Neural cell (in vitro differentiated cells): ENCODE measurements at regions not wholly inside any gene's neighbourhood (a gene's known extent, or its start where the extent isn't known, plus 50 kb on each side); places are given as distances from the start of the nearest gene placed in this dataset.

Experiments used
- H2AFZ ChIP-seq: fragments of 200-600, 300-800 bp; sonication (generic), shearing (Covaris generic); 2 replicates; pipeline ENCODE4 v1.6.0; 2014; ENCODE audit warnings: low read depth, mild to moderate bottlenecking, antibody characterized with exemption, low read length, moderate library complexity
- H3F3A ChIP-seq: fragments of 200-600 bp; shearing (Covaris generic); 2 replicates; pipeline ENCODE4 v1.6.1; 2016; ENCODE audit warnings: mild to moderate bottlenecking, moderate library complexity, mixed read lengths, antibody characterized with exemption, low read length; ENCODE audit not compliant: insufficient read depth, poor library complexity, severe bottlenecking
- H3K27ac ChIP-seq: fragments of 200-600, 300-800 bp; sonication (generic), shearing (Covaris generic); 2 replicates; pipeline ENCODE4 v1.5.1; 2014; ENCODE audit warnings: mild to moderate bottlenecking, low read length, moderate library complexity
- H3K27me3 ChIP-seq: fragments of 300-800, 200-600 bp; sonication (generic), shearing (Covaris generic); 2 replicates; pipeline ENCODE4 v1.6.0; 2014; ENCODE audit warnings: mild to moderate bottlenecking, low read depth, low read length, moderate library complexity; ENCODE audit not compliant: insufficient read depth
- H3K36me3 ChIP-seq: fragments of 300-800, 200-600 bp; sonication (generic), shearing (Covaris generic); 2 replicates; pipeline ENCODE4 v1.5.1; 2014; ENCODE audit warnings: mild to moderate bottlenecking, antibody characterized with exemption, low read length, moderate library complexity; ENCODE audit not compliant: insufficient read depth
- H3K4me2 ChIP-seq: fragments of 300-800, 200-600 bp; sonication (generic), shearing (Covaris generic); 2 replicates; pipeline ENCODE4 v1.6.0; 2014; ENCODE audit warnings: mild to moderate bottlenecking, low read length
- H3K4me3 ChIP-seq: fragments of 300-800, 200-600 bp; sonication (generic), shearing (Covaris generic); 2 replicates; pipeline ENCODE4 v1.5.1; 2014; ENCODE audit warnings: mild to moderate bottlenecking, low read length, moderate library complexity
- H3K79me2 ChIP-seq: fragments of 200-600 bp; shearing (Covaris generic); replicated peaks from 2 replicates; pipeline ENCODE4 v1.6.0; 2014; ENCODE audit warnings: mild to moderate bottlenecking, low read length, moderate library complexity; ENCODE audit not compliant: insufficient read depth
- H3K9ac ChIP-seq: fragments of 300-800, 200-600 bp; sonication (generic), shearing (Covaris generic); 2 replicates; pipeline ENCODE4 v1.6.1; 2016; ENCODE audit warnings: mild to moderate bottlenecking, low read length, mixed read lengths
- H3K9me2 ChIP-seq: fragments of 200-600 bp; shearing (Covaris generic); 2 replicates; pipeline ENCODE4 v1.6.1; 2016; ENCODE audit warnings: mild to moderate bottlenecking, low read length, mixed read lengths; ENCODE audit not compliant: insufficient read depth
- H3K9me3 ChIP-seq: fragments of 200-600, 300-800 bp; sonication (generic), shearing (Covaris generic); 2 replicates; pipeline ENCODE4 v1.6.1; 2016; ENCODE audit warnings: mild to moderate bottlenecking, mixed run types, low read length, moderate library complexity, mixed read lengths
- H4K20me1 ChIP-seq: fragments of 200-600 bp; shearing (Covaris generic); 2 replicates; pipeline ENCODE4 v1.6.1; 2016; ENCODE audit warnings: mild to moderate bottlenecking, mixed run types; ENCODE audit not compliant: insufficient read depth
- EP300 ChIP-seq: fragments of 450-650 bp; conservative IDR thresholded peaks from 2 replicates; pipeline ENCODE4 v1.6.1; 2014; ENCODE audit warnings: antibody characterized with exemption, mild to moderate bottlenecking, moderate library complexity; ENCODE audit not compliant: poor library complexity, severe bottlenecking
- EZH2 ChIP-seq: fragments of 200-600, 300-800 bp; shearing (Covaris generic), sonication (generic); IDR thresholded peaks from 2 replicates; pipeline ENCODE4 v1.6.1; 2014; ENCODE audit warnings: antibody characterized with exemption, low read length, borderline replicate concordance, mild to moderate bottlenecking; ENCODE audit not compliant: insufficient read depth, poor library complexity, severe bottlenecking
- MXI1 ChIP-seq: fragments of 450-650 bp; conservative IDR thresholded peaks from 2 replicates; pipeline ENCODE4 v1.6.1; 2014; ENCODE audit warnings: antibody characterized with exemption, mild to moderate bottlenecking; ENCODE audit not compliant: poor library complexity, severe bottlenecking
- POLR2AphosphoS5 ChIP-seq: IDR thresholded peaks from 2 replicates; pipeline ENCODE4 v1.6.1; 2012
- RAD21 ChIP-seq: fragments of 450-650 bp; conservative IDR thresholded peaks from 2 replicates; pipeline ENCODE4 v1.6.1; 2014; ENCODE audit warnings: antibody characterized with exemption, mild to moderate bottlenecking, moderate library complexity
- SMC3 ChIP-seq: fragments of 450-650 bp; conservative IDR thresholded peaks from 2 replicates; pipeline ENCODE4 v1.6.1; 2014; ENCODE audit warnings: antibody characterized with exemption, mild to moderate bottlenecking, moderate library complexity; ENCODE audit not compliant: poor library complexity
- TAF1 ChIP-seq: IDR thresholded peaks from 2 replicates; pipeline ENCODE4 v1.6.1; 2012; ENCODE audit warnings: low read depth
- TF ChIP-seq, protein P1 (sequence below): IDR thresholded peaks from 2 replicates; pipeline ENCODE4 v1.6.1; 2012; ENCODE audit warnings: borderline replicate concordance
- TF ChIP-seq, protein P2 (sequence below): fragments of 450-650 bp; IDR thresholded peaks from 2 replicates; pipeline ENCODE4 v1.5.1; 2014; ENCODE audit warnings: antibody characterized with exemption, mild to moderate bottlenecking, moderate library complexity; ENCODE audit not compliant: poor library complexity, severe bottlenecking

DNA sequence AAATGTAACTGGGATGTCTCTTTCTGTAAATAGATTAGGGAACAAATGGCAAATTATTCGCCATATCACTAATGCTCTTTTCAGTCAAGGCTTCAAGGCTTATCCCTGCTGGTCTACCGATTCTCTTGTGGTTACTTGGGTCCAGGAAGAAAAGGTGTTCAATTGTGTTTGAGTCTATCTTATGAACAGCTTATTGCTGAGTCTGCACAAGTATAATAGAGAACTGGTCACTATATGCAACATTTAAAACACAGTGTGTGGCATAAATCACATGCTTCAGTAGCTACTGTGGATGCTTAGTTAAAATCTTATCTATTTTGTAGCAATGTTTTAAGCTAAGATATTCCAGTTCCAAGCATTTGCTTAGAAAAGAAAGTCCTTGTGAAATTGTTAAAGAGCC is 274.2 kb upstream of the FAM174A start:
- Histone ChIP-seq H3K79me2 (no peaks in the 10 kb centered on the region), H3K9ac (no peak overlapping the region), H3K4me2 (no peak overlapping the region), H3K9me2 (no peaks in the 10 kb centered on the region), H3K27ac (no peak overlapping the region), H3K4me3 (no peak overlapping the region), H4K20me1 (no peaks in the 10 kb centered on the region), H2AFZ (no peak overlapping the region), H3K27me3 (no peaks in the 10 kb centered on the region), H3K36me3 (no peaks in the 10 kb centered on the region), H3K9me3 (no peaks in the 10 kb centered on the region), H3F3A (no peaks in the 10 kb centered on the region)
- no peak for TF ChIP-seq EZH2
- TF ChIP-seq, protein P1, sequence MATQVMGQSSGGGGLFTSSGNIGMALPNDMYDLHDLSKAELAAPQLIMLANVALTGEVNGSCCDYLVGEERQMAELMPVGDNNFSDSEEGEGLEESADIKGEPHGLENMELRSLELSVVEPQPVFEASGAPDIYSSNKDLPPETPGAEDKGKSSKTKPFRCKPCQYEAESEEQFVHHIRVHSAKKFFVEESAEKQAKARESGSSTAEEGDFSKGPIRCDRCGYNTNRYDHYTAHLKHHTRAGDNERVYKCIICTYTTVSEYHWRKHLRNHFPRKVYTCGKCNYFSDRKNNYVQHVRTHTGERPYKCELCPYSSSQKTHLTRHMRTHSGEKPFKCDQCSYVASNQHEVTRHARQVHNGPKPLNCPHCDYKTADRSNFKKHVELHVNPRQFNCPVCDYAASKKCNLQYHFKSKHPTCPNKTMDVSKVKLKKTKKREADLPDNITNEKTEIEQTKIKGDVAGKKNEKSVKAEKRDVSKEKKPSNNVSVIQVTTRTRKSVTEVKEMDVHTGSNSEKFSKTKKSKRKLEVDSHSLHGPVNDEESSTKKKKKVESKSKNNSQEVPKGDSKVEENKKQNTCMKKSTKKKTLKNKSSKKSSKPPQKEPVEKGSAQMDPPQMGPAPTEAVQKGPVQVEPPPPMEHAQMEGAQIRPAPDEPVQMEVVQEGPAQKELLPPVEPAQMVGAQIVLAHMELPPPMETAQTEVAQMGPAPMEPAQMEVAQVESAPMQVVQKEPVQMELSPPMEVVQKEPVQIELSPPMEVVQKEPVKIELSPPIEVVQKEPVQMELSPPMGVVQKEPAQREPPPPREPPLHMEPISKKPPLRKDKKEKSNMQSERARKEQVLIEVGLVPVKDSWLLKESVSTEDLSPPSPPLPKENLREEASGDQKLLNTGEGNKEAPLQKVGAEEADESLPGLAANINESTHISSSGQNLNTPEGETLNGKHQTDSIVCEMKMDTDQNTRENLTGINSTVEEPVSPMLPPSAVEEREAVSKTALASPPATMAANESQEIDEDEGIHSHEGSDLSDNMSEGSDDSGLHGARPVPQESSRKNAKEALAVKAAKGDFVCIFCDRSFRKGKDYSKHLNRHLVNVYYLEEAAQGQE: no peak
- TF ChIP-seq SMC3: no peak
- no peak for TF ChIP-seq MXI1
- TF ChIP-seq POLR2AphosphoS5: no peak
- TF ChIP-seq TAF1: no peak
- TF ChIP-seq EP300: no peak
- TF ChIP-seq, protein P2, sequence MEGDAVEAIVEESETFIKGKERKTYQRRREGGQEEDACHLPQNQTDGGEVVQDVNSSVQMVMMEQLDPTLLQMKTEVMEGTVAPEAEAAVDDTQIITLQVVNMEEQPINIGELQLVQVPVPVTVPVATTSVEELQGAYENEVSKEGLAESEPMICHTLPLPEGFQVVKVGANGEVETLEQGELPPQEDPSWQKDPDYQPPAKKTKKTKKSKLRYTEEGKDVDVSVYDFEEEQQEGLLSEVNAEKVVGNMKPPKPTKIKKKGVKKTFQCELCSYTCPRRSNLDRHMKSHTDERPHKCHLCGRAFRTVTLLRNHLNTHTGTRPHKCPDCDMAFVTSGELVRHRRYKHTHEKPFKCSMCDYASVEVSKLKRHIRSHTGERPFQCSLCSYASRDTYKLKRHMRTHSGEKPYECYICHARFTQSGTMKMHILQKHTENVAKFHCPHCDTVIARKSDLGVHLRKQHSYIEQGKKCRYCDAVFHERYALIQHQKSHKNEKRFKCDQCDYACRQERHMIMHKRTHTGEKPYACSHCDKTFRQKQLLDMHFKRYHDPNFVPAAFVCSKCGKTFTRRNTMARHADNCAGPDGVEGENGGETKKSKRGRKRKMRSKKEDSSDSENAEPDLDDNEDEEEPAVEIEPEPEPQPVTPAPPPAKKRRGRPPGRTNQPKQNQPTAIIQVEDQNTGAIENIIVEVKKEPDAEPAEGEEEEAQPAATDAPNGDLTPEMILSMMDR: no peak
- no peak for TF ChIP-seq RAD21

DNA sequence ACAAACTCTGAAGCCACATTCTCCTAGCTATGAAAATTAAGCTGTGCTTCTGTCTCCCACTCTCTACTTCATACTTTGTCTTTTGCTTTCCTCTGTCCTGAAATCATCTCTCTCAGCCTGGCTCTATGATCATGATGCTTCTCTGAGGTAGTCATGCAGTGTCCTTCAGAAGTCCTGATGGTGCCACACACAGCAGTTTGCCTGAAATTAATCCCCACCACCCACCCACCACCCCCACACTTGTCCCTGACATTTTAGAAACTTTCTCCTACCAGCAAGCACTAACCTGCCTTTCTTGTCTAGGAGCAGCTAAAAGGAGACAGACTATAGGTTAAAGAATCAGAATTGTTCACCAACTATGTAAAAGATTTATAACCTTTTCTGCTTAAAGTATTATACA is 282.2 kb upstream of the FAM174A start:
- Histone ChIP-seq H3K79me2 (no peaks in the 10 kb centered on the region), H4K20me1 (no peaks in the 10 kb centered on the region), H3K9me3 (no peaks in the 10 kb centered on the region), H3K4me3 (no peak overlapping the region), H3K9me2 (no peaks in the 10 kb centered on the region), H3K27ac (no peak overlapping the region), H3K9ac (no peak overlapping the region), H3K36me3 (no peaks in the 10 kb centered on the region), H3K4me2 (no peak overlapping the region), H3K27me3 (no peaks in the 10 kb centered on the region), H2AFZ (no peak overlapping the region), H3F3A (no peaks in the 10 kb centered on the region)
- no peak for TF ChIP-seq EP300
- TF ChIP-seq MXI1: no peak
- no peak for TF ChIP-seq EZH2
- TF ChIP-seq, protein P1: no peak
- TF ChIP-seq SMC3: no peak
- TF ChIP-seq, protein P2: no peak
- no peak for TF ChIP-seq TAF1
- TF ChIP-seq RAD21: no peak
- no peak for TF ChIP-seq POLR2AphosphoS5
